ENCODE measurements at regions not wholly inside any gene's neighbourhood (a gene's known extent, or its start where the extent isn't known, plus 50 kb on each side); places are given as distances from the start of the nearest gene placed in this dataset.

GRCh38 chr17:77439189-77440018 lies 298.6 kb downstream of the SEC14L1 start:
- H2AFZ ChIP-seq (ENCODE audit: low read depth, low read length) = no peak overlapping the region
- H3K36me3 ChIP-seq (replicated peaks; ENCODE audit: low read depth, low read length) = no peaks in the 10 kb centered on the region
- H3K27me3 ChIP-seq (ENCODE audit: low read depth, low read length) = 0 out of 2 replicates have a peak, but pooled peaks cover 4% of the 10 kb centered on the region
- H3K9me3 ChIP-seq (ENCODE audit: insufficient read depth, low read length) = peaks cover 33% of the 10 kb centered on the region; the same call in 1 of the 2 replicates
- H3K9ac ChIP-seq (ENCODE audit: low read length) = no peak overlapping the region
- H3K4me1 ChIP-seq (ENCODE audit: low read length) = peaks cover 30% of the 10 kb centered on the region
- H4K20me1 ChIP-seq (ENCODE audit: insufficient read depth, low read length) = no peaks in the 10 kb centered on the region
- H3K4me2 ChIP-seq (ENCODE audit: low read length) = no peak overlapping the region
- no peak overlapping the region for H3K4me3 ChIP-seq (ENCODE audit: low read length)
- no peaks in the 10 kb centered on the region for H3K79me2 ChIP-seq (ENCODE audit: low read length)
- no peak for TF ChIP-seq EZH2phosphoT487 (IDR thresholded peaks at IDR 0.05; ENCODE audit: low read depth)
- no peak for TF ChIP-seq CTCF (IDR thresholded peaks at IDR 0.05; ENCODE audit: low read depth, low read length)
- no peak overlapping the region for H3K27ac ChIP-seq (ENCODE audit: low read length)

- TF ChIP-seq EZH2phosphoT487 (IDR thresholded peaks at IDR 0.05; ENCODE audit: low read depth) (no peak), CTCF (IDR thresholded peaks at IDR 0.05; ENCODE audit: low read depth, low read length) (no peak)
- peaks cover 2% of the 10 kb centered on the region; the same call in 1 of the 2 replicates for H3K27me3 ChIP-seq (ENCODE audit: low read depth, low read length)
- H4K20me1 ChIP-seq (ENCODE audit: insufficient read depth, low read length) = no peaks in the 10 kb centered on the region
- H3K4me2 ChIP-seq (ENCODE audit: low read length) = peak overlapping the region; percentile 65
- H3K79me2 ChIP-seq (ENCODE audit: low read length) = no peaks in the 10 kb centered on the region
- peaks cover 37% of the 10 kb centered on the region; the same call in 1 of the 2 replicates for H3K9me3 ChIP-seq (ENCODE audit: insufficient read depth, low read length)
- H2AFZ ChIP-seq (ENCODE audit: low read depth, low read length) = peak overlapping the region; percentile 94
- H3K4me1 ChIP-seq (ENCODE audit: low read length) = peaks cover 39% of the 10 kb centered on the region
- no peak overlapping the region for H3K4me3 ChIP-seq (ENCODE audit: low read length)
- H3K36me3 ChIP-seq (replicated peaks; ENCODE audit: low read depth, low read length) = no peaks in the 10 kb centered on the region
- H3K27ac ChIP-seq (ENCODE audit: low read length) = peak overlapping the region; percentile 73
- peak overlapping the region; percentile 31; the same call in 1 of the 2 replicates for H3K9ac ChIP-seq (ENCODE audit: low read length)
These were observed 299.8 kb downstream of the SEC14L1 start for GRCh38 chr17:77440560-77440981.

- H3K79me2 ChIP-seq (ENCODE audit: low read length) = no peaks in the 10 kb centered on the region
- H3K9ac ChIP-seq (ENCODE audit: low read length) = peak overlapping the region; percentile 31; the same call in 1 of the 2 replicates
- TF ChIP-seq CTCF (IDR thresholded peaks at IDR 0.05; ENCODE audit: low read depth, low read length) = no peak
- TF ChIP-seq EZH2phosphoT487 (IDR thresholded peaks at IDR 0.05; ENCODE audit: low read depth) = no peak
- peak overlapping the region; percentile 94 for H2AFZ ChIP-seq (ENCODE audit: low read depth, low read length)
- peak overlapping the region; percentile 73 for H3K27ac ChIP-seq (ENCODE audit: low read length)
- H3K36me3 ChIP-seq (replicated peaks; ENCODE audit: low read depth, low read length) = no peaks in the 10 kb centered on the region
- H4K20me1 ChIP-seq (ENCODE audit: insufficient read depth, low read length) = no peaks in the 10 kb centered on the region
- peak overlapping the region; percentile 65 for H3K4me2 ChIP-seq (ENCODE audit: low read length)
- peaks cover 7% of the 10 kb centered on the region; the same call in 1 of the 2 replicates for H3K27me3 ChIP-seq (ENCODE audit: low read depth, low read length)
- H3K4me3 ChIP-seq (ENCODE audit: low read length) = peak overlapping the region; percentile 31; the same call in 1 of the 2 replicates
- peaks cover 44% of the 10 kb centered on the region for H3K4me1 ChIP-seq (ENCODE audit: low read length)
- peaks cover 40% of the 10 kb centered on the region; the same call in 1 of the 2 replicates for H3K9me3 ChIP-seq (ENCODE audit: insufficient read depth, low read length)
These were observed 300.6 kb downstream of the SEC14L1 start for GRCh38 chr17:77441130-77441920.

Measured in OCI-LY3 (cell line).